ENCODE measurements at regions not wholly inside any gene's neighbourhood (a gene's known extent, or its start where the extent isn't known, plus 50 kb on each side); places are given as distances from the start of the nearest gene placed in this dataset.

DNA sequence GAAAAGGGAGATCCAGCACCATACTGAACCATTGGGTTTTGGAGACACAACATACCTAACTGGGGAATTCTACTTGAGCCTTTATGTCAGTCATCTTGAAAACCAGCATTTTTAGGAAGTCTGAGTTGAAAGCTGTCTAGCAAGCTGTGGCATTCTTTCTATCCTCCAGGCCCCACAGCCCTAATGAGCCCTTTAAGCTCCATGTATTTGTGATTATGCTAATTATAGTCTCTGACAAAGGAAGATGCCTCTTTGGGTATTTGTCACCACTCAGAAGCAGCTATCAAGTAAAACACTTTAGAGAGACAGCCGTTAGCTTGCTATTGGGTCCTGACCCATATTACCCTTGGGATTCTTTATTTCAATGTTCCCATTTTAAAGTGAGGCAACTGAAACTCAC lies 159.5 kb upstream of the MANEA start:
- Histone ChIP-seq H3K27me3 (ENCODE audit: control insufficient read depth, insufficient read depth, low read length) (no peaks in the 10 kb centered on the region), H3K36me3 (ENCODE audit: control insufficient read depth, insufficient read depth, low read length) (no peaks in the 10 kb centered on the region), H3K4me3 (ENCODE audit: low read depth, low read length) (no peak overlapping the region)
- ChIA-PET CTCF (no interaction called here), POLR2A (no interaction called here)
- no peak for DNase-seq (ENCODE audit: low read depth)
- TF ChIP-seq, protein P1, sequence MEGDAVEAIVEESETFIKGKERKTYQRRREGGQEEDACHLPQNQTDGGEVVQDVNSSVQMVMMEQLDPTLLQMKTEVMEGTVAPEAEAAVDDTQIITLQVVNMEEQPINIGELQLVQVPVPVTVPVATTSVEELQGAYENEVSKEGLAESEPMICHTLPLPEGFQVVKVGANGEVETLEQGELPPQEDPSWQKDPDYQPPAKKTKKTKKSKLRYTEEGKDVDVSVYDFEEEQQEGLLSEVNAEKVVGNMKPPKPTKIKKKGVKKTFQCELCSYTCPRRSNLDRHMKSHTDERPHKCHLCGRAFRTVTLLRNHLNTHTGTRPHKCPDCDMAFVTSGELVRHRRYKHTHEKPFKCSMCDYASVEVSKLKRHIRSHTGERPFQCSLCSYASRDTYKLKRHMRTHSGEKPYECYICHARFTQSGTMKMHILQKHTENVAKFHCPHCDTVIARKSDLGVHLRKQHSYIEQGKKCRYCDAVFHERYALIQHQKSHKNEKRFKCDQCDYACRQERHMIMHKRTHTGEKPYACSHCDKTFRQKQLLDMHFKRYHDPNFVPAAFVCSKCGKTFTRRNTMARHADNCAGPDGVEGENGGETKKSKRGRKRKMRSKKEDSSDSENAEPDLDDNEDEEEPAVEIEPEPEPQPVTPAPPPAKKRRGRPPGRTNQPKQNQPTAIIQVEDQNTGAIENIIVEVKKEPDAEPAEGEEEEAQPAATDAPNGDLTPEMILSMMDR (IDR thresholded peaks at IDR 0.05; ENCODE audit: insufficient read depth, low read depth, low read length) = no peak

DNA sequence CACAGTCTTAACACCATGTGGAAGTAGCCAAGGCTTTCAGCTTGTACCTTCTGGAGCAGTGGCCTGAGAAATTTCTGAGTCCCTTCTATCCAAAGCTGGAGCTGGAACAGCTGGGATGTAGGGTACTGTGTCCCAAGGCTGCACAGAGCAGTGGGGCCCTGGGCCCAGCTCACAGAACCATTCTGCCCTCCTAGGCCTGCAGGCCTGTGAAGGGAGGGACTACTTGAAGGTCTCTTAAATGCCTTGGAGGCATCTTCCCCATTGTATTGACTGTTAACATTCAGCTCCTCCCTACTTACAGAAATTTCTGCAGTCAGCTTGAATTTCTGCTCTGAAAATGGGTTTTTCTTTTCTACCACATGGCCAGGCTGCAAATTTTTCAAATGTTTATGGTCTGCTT lies 156.5 kb upstream of the MANEA start:
- CTCF ChIA-PET = interaction anchor here (0.6 kb wide), 1 partner anchor 1229 kb away, joined by 3 read pairs; no protein-coding TSS in a partner anchor
- H3K4me3 ChIP-seq (ENCODE audit: low read depth, low read length) = no peak overlapping the region
- no peak for DNase-seq (ENCODE audit: low read depth)
- POLR2A ChIA-PET = no interaction called here
- TF ChIP-seq, protein P1 (IDR thresholded peaks at IDR 0.05; ENCODE audit: insufficient read depth, low read depth, low read length) = no peak
- H3K27me3 ChIP-seq (ENCODE audit: control insufficient read depth, insufficient read depth, low read length) = no peaks in the 10 kb centered on the region
- no peaks in the 10 kb centered on the region for H3K36me3 ChIP-seq (ENCODE audit: control insufficient read depth, insufficient read depth, low read length)

DNA sequence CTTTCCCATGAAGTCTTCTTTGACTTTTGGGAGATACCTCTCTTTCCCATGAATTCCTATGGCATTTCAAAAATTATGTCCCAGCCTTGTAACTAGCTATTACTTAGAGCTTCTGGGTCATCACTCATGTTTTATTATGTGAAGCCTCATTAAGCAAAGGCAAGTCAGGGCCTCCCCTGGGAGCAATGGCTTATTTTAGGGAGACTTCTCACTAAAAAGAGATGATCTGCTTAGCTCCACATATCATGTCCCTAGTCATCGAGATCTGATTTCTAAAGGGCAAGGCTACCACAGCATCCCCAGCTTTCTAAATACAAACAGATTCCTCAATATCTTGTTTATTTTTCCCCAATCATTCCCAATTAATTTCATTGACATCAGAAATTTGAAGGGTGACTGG lies 154.0 kb upstream of the MANEA start:
- Histone ChIP-seq H3K36me3 (ENCODE audit: control insufficient read depth, insufficient read depth, low read length) (no peaks in the 10 kb centered on the region), H3K4me3 (ENCODE audit: low read depth, low read length) (no peak overlapping the region), H3K27me3 (ENCODE audit: control insufficient read depth, insufficient read depth, low read length) (no peaks in the 10 kb centered on the region)
- DNase-seq (ENCODE audit: low read depth) = no peak
- TF ChIP-seq, protein P1 (IDR thresholded peaks at IDR 0.05; ENCODE audit: insufficient read depth, low read depth, low read length) = no peak
- ChIA-PET POLR2A (no interaction called here), CTCF (no interaction called here)

DNA sequence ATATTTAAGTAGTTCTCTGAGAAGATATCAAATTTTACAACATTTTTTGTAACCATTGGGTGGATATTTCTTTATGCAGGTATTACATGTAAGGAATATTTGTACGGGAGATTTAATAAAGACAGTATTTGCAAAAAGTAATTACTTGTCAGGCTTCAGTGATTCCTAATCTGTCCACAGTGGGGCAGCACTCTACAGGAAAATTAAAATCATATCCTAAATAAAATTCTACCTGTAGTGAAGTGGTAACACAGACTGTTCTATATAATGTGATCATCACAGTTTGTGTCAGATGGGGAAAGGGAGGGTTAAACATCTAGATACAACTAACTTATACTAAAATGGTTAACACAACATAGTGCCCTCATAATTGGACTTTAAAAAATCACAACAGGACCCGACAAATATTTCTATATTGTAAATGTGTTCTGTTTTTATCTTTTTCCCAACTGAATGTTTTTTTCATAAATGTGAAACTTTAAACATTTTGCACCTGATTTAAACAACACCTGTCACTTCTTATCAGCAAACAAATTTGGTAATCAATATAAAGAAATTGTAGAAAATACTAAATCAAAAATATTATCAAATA lies 145.6 kb upstream of the MANEA start:
- Histone ChIP-seq H3K27me3 (ENCODE audit: control insufficient read depth, insufficient read depth, low read length) (no peaks in the 10 kb centered on the region), H3K4me3 (ENCODE audit: low read depth, low read length) (no peak overlapping the region), H3K36me3 (ENCODE audit: control insufficient read depth, insufficient read depth, low read length) (no peaks in the 10 kb centered on the region)
- TF ChIP-seq, protein P1 (IDR thresholded peaks at IDR 0.05; ENCODE audit: insufficient read depth, low read depth, low read length) = peak; percentile 54
- POLR2A ChIA-PET = no interaction called here
- CTCF ChIA-PET = no interaction called here
- peak; percentile 4 for DNase-seq (ENCODE audit: low read depth)

DNA sequence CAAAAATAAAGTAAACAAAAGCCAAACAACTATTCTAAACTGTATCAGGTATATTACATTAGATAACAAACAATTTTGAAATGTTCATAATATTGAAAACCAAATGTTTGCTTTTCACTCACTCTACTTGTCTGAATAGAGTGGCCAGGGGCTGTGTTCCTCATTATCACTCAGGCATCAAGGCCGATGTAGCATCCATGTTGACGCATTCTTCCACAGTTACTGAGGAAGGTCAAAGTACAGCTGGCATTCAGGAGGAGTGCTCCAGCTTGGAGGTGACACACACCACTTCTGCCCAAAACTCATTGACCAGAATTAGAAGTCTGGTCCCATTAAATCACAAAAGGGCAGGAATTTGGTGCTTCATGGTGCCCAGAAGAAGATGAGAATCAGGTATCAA lies 137.6 kb upstream of the MANEA start:
- Histone ChIP-seq H3K4me3 (ENCODE audit: low read depth, low read length) (no peak overlapping the region), H3K27me3 (ENCODE audit: control insufficient read depth, insufficient read depth, low read length) (no peaks in the 10 kb centered on the region), H3K36me3 (ENCODE audit: control insufficient read depth, insufficient read depth, low read length) (no peaks in the 10 kb centered on the region)
- DNase-seq (ENCODE audit: low read depth) = no peak
- CTCF ChIA-PET = no interaction called here
- TF ChIP-seq, protein P1 (IDR thresholded peaks at IDR 0.05; ENCODE audit: insufficient read depth, low read depth, low read length) = no peak
- POLR2A ChIA-PET = no interaction called here

Data from BJ (cell line).